HL-60 (cell line): ENCODE measurements at regions not wholly inside any gene's neighbourhood (a gene's known extent, or its start where the extent isn't known, plus 50 kb on each side); places are given as distances from the start of the nearest gene placed in this dataset.

Source experiments
- DNase-seq, 2 experiments: peaks; one replicate each; pipeline ENCODE4 v3.0.0-alpha.2; 2010 to 2020; ENCODE audit warnings: low read depth in 1 of 2, low spot score in 1 of 2
- H3K27ac ChIP-seq: fragments of 250-450 bp; sonication (Bioruptor Pico); replicated peaks from 2 replicates; pipeline ENCODE4 v1.5.1; 2020; ENCODE audit warnings: mild to moderate bottlenecking, moderate library complexity
- H3K27me3 ChIP-seq: fragments of 250-450 bp; sonication (Bioruptor Pico); 2 replicates; pipeline ENCODE4 v1.5.1; 2021; ENCODE audit warnings: mild to moderate bottlenecking, moderate library complexity; ENCODE audit not compliant: insufficient read depth, poor library complexity, severe bottlenecking
- H3K4me3 ChIP-seq: replicated peaks from 2 replicates; pipeline ENCODE4 v1.5.1; 2011; ENCODE audit warnings: mild to moderate bottlenecking, control low read depth, low read length; ENCODE audit not compliant: insufficient read depth
- CTCF ChIP-seq: IDR thresholded peaks from one replicate; pipeline ENCODE4 v1.5.1; 2011; ENCODE audit warnings: low read length, control low read depth, inconsistent platforms; ENCODE audit not compliant: insufficient read depth
- GABPA ChIP-seq: IDR thresholded peaks from 2 replicates; pipeline ENCODE4 v1.6.1; 2012; ENCODE audit warnings: low read depth
- POLR2AphosphoS5 ChIP-seq: IDR thresholded peaks from 2 replicates; pipeline ENCODE4 v1.6.1; 2012; ENCODE audit warnings: low read depth
- REST ChIP-seq: IDR thresholded peaks from 2 replicates; pipeline ENCODE4 v1.6.1; 2012; ENCODE audit warnings: low read depth; ENCODE audit not compliant: insufficient replicate concordance
- SPI1 ChIP-seq: IDR thresholded peaks from 2 replicates; pipeline ENCODE4 v1.6.1; 2012; ENCODE audit warnings: low read depth, mild to moderate bottlenecking, borderline replicate concordance

DNA sequence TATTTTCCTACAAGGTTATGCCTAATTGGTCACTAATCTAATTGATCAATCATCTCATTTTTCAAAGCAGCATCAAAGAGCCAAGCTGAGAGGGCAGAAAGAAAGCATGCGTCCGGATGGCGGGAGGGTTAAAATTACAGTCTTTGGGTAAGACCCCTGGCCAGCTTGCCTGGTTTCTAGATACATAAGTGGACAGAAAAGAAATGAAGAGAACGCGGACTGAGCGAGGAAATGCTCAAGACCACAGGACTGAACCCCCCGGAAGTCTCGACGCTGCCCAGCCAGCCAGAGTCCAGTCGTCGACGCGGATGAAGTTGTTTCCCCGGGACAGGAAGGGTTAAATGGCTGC, 297.2 kb downstream of the OMA1 start:
- no peak for TF ChIP-seq REST
- Histone ChIP-seq H3K27ac (no peak overlapping the region), H3K27me3 (peaks cover 20% of the 10 kb centered on the region), H3K4me3 (no peak overlapping the region)
- DNase-seq, result no peak

DNA sequence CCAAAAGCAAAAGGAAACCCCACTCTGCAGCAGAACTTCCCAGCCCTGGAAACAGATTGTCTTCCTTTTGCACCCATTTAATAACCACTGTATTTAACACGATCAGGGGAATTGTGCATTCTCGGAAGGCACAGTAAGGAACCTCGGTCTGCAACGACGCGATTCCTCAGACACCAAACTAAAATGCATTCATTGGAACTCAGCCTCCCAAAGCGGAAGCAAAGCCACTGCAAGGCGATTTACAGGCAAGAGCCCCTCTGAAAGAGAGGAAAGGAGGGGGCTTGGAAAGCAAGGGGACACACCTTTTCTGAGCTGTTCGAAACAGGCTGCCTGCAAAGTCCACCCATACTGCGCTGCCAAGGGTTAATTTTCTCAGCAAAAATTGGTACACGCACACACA, 297.7 kb downstream of the OMA1 start:
- TF ChIP-seq GABPA (no peak), SPI1 (no peak), POLR2AphosphoS5 (no peak), REST (no peak), CTCF (no peak)
- Histone ChIP-seq H3K27me3 (peaks cover 22% of the 10 kb centered on the region), H3K4me3 (no peak overlapping the region), H3K27ac (no peak overlapping the region)
- DNase-seq, result no peak

DNA sequence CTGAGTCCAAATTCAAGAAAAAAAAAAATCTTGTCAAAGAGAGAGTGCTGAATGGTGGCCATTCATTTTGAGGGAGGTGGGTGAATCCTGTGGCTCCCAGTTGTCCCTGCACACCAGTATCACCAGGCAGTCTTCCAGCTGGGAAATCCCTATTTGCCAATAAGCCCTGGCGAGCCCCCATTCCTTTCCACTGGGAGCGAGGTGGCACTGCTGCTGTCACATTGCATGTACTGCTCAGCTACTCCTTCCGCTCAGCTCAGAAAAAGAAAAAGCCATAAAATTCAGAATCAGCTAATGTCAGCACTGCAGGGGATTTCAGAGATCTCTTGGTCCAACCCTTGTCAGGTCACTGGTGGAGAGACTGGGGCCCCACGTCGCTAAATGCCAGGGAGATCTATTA, 298.5 kb downstream of the OMA1 start:
- no peak overlapping the region for H3K4me3 ChIP-seq
- DNase-seq, result no peak
- H3K27ac ChIP-seq, result no peak overlapping the region
- H3K27me3 ChIP-seq, result peaks cover 22% of the 10 kb centered on the region
- no peak for TF ChIP-seq POLR2AphosphoS5
- TF ChIP-seq REST, result no peak
- TF ChIP-seq SPI1, result no peak
- no peak for TF ChIP-seq CTCF

- TF ChIP-seq CTCF (no peak), POLR2AphosphoS5 (no peak)
- no peak for DNase-seq
- H3K4me3 ChIP-seq, result no peak overlapping the region
- no peak overlapping the region for H3K27ac ChIP-seq
- H3K27me3 ChIP-seq, result peaks cover 24% of the 10 kb centered on the region
Measured at GRCh38 chr1:58246549-58246948, 300.0 kb downstream of the OMA1 start.
